ENCODE measurements at regions not wholly inside any gene's neighbourhood (a gene's known extent, or its start where the extent isn't known, plus 50 kb on each side); places are given as distances from the start of the nearest gene placed in this dataset.

DNA sequence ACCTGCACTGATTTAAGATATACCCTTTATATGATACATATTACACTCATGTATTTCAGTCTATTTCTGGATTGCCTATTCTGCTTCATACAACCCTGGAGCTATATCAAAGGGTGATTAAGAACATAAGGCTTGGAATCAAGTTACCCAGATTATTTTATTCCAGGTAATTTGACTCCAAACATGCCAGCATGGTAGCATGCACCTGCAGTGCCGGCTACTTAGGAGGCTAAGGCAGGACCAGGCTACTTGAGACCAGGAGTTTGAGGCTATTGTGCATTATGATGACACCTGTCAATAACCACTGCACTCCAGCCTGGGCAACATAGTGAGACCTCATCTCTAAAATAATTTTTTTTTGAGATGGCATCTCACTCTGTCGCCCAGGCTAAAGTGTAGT is 50.4 kb upstream of the NEO1 start:
- CTCF ChIA-PET = no interaction called here
- no peak overlapping the region for H3K4me3 ChIP-seq (ENCODE audit: low read depth, low read length)
- POLR2A ChIA-PET = no interaction called here
- TF ChIP-seq, protein P1, sequence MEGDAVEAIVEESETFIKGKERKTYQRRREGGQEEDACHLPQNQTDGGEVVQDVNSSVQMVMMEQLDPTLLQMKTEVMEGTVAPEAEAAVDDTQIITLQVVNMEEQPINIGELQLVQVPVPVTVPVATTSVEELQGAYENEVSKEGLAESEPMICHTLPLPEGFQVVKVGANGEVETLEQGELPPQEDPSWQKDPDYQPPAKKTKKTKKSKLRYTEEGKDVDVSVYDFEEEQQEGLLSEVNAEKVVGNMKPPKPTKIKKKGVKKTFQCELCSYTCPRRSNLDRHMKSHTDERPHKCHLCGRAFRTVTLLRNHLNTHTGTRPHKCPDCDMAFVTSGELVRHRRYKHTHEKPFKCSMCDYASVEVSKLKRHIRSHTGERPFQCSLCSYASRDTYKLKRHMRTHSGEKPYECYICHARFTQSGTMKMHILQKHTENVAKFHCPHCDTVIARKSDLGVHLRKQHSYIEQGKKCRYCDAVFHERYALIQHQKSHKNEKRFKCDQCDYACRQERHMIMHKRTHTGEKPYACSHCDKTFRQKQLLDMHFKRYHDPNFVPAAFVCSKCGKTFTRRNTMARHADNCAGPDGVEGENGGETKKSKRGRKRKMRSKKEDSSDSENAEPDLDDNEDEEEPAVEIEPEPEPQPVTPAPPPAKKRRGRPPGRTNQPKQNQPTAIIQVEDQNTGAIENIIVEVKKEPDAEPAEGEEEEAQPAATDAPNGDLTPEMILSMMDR (IDR thresholded peaks at IDR 0.05; ENCODE audit: insufficient read depth, low read length, missing control alignments) = no peak
- DNase-seq (ENCODE audit: low read depth, low spot score) = no peak

DNA sequence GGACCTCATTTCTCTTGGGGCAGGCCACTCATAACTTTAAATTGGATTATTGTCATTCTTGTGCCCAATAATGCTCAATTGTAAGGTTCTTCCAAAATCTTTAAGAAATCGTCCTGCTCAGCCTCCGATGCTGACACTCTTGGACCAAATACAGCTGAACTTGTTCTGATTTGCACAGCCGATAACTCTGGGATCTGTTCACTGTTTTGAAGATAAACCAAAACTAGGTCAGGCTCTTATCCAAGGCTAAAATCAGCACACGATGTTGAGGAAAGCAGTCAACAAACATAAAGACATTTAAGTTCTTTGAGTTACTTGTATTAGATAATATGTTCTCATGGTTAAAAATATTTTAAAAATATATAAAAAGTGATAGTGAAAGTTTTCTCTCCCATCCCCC is 52.0 kb upstream of the NEO1 start:
- TF ChIP-seq, protein P1 (IDR thresholded peaks at IDR 0.05; ENCODE audit: insufficient read depth, low read length, missing control alignments) = no peak
- DNase-seq (ENCODE audit: low read depth, low spot score) = no peak
- POLR2A ChIA-PET = no interaction called here
- no peak overlapping the region for H3K4me3 ChIP-seq (ENCODE audit: low read depth, low read length)
- CTCF ChIA-PET = no interaction called here

DNA sequence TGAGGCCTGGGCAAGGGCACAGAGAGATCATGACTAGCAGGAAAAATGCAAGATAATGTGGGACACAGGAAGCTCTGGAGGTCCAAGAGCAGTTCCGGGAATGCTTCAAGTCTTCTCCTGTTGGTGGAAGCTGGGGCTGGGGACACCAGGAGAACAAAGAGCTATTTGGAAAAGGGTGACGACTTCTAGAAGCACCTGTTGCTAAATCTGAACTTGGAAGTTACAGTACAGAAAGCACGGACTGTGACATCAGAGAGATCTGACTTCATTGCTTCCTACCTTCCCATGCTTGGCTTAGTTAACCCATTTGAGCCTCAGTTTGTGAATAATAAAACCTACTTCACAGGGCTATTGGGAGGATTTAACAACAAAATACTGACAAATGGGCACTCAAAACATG is 52.7 kb upstream of the NEO1 start:
- ChIA-PET POLR2A (no interaction called here), CTCF (no interaction called here)
- H3K4me3 ChIP-seq (ENCODE audit: low read depth, low read length) = no peak overlapping the region
- DNase-seq (ENCODE audit: low read depth, low spot score) = no peak
- TF ChIP-seq, protein P1 (IDR thresholded peaks at IDR 0.05; ENCODE audit: insufficient read depth, low read length, missing control alignments) = no peak

DNA sequence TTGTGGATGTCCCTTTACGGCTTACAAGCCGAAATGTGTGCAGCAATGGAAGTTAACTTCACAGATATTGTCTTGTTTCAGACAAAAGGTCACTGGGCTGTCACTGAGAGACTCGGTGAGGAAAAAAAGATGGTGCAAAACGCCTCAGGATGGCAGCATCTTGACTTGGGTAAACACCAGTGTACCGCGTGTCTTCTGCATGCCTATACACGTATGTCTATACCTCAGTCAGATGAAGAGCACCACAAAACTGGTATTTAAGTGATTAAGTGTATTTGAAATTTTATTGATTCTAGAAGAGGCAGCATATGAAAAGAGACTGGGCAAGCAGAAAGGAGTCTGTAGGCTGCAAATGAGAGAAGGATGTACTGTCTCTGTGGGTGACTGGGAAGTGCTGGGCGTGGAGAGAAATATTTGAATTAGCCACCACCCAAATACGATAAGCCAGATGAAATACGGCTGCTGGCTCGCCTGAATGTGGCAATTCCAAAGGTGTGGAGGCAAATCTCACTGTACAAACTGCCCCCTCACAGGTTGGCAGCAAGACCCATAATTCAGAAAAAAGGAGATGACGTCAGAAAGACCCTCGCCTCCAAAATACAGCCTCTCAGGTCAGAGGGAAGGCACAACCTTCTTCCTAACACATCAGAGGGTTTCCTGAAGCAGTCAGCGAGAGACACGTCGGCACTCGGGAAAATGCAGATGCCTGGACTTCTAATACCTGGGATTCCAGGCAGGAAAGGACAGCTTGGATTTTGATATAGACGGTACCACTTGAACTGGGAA is 53.4 kb upstream of the NEO1 start:
- TF ChIP-seq, protein P1 (IDR thresholded peaks at IDR 0.05; ENCODE audit: insufficient read depth, low read length, missing control alignments) = no peak
- DNase-seq (ENCODE audit: low read depth, low spot score) = no peak
- no peak overlapping the region for H3K4me3 ChIP-seq (ENCODE audit: low read depth, low read length)
- ChIA-PET CTCF (no interaction called here), POLR2A (no interaction called here)

DNA sequence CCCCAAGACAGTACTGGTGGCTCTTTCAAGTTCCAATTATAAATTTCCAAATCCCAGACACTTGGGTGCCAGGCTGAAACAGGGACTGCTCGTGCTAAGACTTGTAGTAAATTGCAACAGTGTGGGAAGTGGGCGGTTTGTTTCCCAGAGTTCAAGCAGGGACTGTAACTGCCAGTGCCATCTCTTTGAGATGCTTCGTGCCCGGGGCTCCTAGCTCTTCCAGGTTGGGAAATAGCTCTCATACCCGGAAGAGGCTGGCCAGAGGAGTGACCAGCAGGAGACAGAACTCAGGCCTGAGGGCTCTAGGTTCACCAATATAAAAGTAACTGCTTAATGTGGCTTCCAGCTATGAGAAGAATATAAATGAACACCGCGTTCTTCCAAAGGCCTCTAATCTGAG is 54.0 kb upstream of the NEO1 start:
- ChIA-PET POLR2A (no interaction called here), CTCF (no interaction called here)
- no peak overlapping the region for H3K4me3 ChIP-seq (ENCODE audit: low read depth, low read length)
- no peak for DNase-seq (ENCODE audit: low read depth, low spot score)
- TF ChIP-seq, protein P1 (IDR thresholded peaks at IDR 0.05; ENCODE audit: insufficient read depth, low read length, missing control alignments) = no peak

DNA sequence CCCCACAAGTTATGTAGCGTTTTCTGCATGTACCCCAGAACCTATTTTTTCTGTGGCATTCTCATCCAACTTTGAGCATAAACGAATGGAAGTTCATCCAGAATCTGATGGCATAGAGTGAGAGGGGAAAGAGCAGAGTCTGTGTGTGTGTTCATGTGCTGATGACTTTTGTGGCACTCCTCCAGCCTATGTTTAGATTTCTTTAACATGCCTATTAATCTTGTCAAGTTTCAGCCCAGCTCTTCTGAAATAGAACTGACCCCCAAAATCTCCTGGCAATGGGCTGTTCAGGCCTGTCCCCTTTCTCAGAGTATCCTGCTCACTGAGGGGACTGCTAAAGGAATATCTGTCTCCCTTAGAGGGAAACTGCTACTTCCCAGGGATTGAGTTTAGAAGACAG is 56.4 kb upstream of the NEO1 start:
- CTCF ChIA-PET = no interaction called here
- POLR2A ChIA-PET = no interaction called here
- no peak for DNase-seq (ENCODE audit: low read depth, low spot score)
- H3K4me3 ChIP-seq (ENCODE audit: low read depth, low read length) = no peak overlapping the region
- TF ChIP-seq, protein P1 (IDR thresholded peaks at IDR 0.05; ENCODE audit: insufficient read depth, low read length, missing control alignments) = no peak

Data from AG04449 (cell line).